ENCODE measurements at regions not wholly inside any gene's neighbourhood (a gene's known extent, or its start where the extent isn't known, plus 50 kb on each side); places are given as distances from the start of the nearest gene placed in this dataset.
"Not testable (repeated sequence)": the region's sequence is repeated elsewhere in the genome, so short reads cannot be mapped to it uniquely, and the experiment has no call there.

DNA sequence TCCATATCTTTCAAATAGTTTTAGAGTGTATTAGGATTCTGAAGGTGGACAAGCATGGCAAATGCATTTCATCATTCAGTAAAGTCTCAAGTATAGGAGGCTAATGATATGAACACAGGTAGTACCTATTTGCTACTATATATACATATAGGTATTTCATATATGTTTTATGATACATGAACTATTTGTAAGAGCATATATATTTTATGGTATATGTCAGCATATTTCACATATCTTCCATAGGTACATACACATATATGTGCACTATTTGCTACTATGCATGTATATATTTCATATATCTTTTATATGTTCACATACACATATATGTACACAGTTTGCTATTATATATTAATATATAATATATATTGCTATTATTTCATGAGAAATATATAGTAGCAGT is 1291.7 kb upstream of the MIR17HG start:
- H3K4me3 ChIP-seq (ENCODE audit: low read length) = no peak overlapping the region
- no peaks in the 10 kb centered on the region for H3K36me3 ChIP-seq (ENCODE audit: control insufficient read depth, low read length)
- H3F3A ChIP-seq (ENCODE audit: control insufficient read depth, insufficient read depth) = no peaks in the 10 kb centered on the region
- no peaks in the 10 kb centered on the region for H3K4me1 ChIP-seq (ENCODE audit: control insufficient read depth, low read length)
- H3K4me2 ChIP-seq (ENCODE audit: low read length) = no peak overlapping the region
- TF ChIP-seq EZH2phosphoT487 (IDR thresholded peaks at IDR 0.05; ENCODE audit: borderline replicate concordance, low read length) = no peak
- TF ChIP-seq, protein P1, sequence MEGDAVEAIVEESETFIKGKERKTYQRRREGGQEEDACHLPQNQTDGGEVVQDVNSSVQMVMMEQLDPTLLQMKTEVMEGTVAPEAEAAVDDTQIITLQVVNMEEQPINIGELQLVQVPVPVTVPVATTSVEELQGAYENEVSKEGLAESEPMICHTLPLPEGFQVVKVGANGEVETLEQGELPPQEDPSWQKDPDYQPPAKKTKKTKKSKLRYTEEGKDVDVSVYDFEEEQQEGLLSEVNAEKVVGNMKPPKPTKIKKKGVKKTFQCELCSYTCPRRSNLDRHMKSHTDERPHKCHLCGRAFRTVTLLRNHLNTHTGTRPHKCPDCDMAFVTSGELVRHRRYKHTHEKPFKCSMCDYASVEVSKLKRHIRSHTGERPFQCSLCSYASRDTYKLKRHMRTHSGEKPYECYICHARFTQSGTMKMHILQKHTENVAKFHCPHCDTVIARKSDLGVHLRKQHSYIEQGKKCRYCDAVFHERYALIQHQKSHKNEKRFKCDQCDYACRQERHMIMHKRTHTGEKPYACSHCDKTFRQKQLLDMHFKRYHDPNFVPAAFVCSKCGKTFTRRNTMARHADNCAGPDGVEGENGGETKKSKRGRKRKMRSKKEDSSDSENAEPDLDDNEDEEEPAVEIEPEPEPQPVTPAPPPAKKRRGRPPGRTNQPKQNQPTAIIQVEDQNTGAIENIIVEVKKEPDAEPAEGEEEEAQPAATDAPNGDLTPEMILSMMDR (IDR thresholded peaks at IDR 0.05; ENCODE audit: low read depth, low read length, poor library complexity, severe bottlenecking) = no peak
- no peaks in the 10 kb centered on the region for H3K9me2 ChIP-seq (replicated peaks; ENCODE audit: control insufficient read depth, low read length)
- no peaks in the 10 kb centered on the region for H3K9me3 ChIP-seq (ENCODE audit: control insufficient read depth, insufficient read depth, low read length)
- H3K79me2 ChIP-seq (ENCODE audit: control insufficient read depth, low read length) = no peaks in the 10 kb centered on the region
- no peaks in the 10 kb centered on the region for H4K20me1 ChIP-seq (ENCODE audit: control insufficient read depth, insufficient read depth, low read depth, low read length)
- no peak overlapping the region for H3K27ac ChIP-seq (ENCODE audit: low read depth, low read length)
- H3K27me3 ChIP-seq (ENCODE audit: control insufficient read depth, low read length) = no peaks in the 10 kb centered on the region

DNA sequence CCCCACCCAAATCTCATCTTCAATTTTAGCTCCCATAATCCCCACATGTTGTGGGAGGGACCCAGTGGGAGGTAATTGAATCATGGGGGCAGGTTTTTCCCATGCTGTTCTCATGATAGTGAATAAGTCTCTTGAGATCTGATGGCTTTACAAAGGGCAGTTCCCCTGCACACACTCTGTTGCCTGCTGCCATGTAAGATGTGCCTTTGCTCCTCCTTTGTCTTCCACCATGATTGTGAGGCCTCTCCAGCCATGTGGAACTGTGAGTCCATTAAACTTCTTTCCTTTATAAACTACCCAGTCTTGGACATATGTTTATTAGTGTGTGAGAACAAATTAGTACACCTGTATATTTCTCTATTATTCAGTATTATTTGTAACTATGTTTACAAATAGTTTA is 1283.3 kb upstream of the MIR17HG start:
- not testable (repeated sequence) for H3K4me1 ChIP-seq (ENCODE audit: control insufficient read depth, low read length); H4K20me1 ChIP-seq (ENCODE audit: control insufficient read depth, insufficient read depth, low read depth, low read length); H3K36me3 ChIP-seq (ENCODE audit: control insufficient read depth, low read length); H3K4me3 ChIP-seq (ENCODE audit: low read length); H3K27ac ChIP-seq (ENCODE audit: low read depth, low read length); H3K4me2 ChIP-seq (ENCODE audit: low read length); H3F3A ChIP-seq (ENCODE audit: control insufficient read depth, insufficient read depth); H3K9me3 ChIP-seq (ENCODE audit: control insufficient read depth, insufficient read depth, low read length); H3K79me2 ChIP-seq (ENCODE audit: control insufficient read depth, low read length); H3K9me2 ChIP-seq (replicated peaks; ENCODE audit: control insufficient read depth, low read length); H3K27me3 ChIP-seq (ENCODE audit: control insufficient read depth, low read length)

DNA sequence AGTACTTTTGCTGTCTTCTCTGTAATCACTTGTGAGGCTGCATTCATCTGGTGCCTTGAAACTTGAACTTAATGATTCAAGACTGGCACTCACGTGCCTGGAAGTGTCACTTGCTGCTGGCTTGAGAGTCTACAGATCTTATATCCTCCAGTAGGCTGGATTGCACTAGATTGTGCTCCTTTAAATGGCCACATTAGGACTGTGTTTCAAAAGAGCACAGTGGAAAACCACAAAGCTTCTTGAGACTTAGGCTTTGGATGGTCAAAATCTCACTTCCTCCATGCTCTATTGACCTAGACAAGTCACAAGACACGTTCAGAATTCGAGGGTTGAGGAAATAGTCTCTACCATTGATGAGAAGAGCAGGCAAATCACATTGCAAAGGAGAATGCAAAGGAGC is 1278.8 kb upstream of the MIR17HG start:
- no peaks in the 10 kb centered on the region for H3K27me3 ChIP-seq (ENCODE audit: control insufficient read depth, low read length)
- no peaks in the 10 kb centered on the region for H3K9me3 ChIP-seq (ENCODE audit: control insufficient read depth, insufficient read depth, low read length)
- H3K36me3 ChIP-seq (ENCODE audit: control insufficient read depth, low read length) = no peaks in the 10 kb centered on the region
- TF ChIP-seq, protein P1 (IDR thresholded peaks at IDR 0.05; ENCODE audit: low read depth, low read length, poor library complexity, severe bottlenecking) = no peak
- TF ChIP-seq EZH2phosphoT487 (IDR thresholded peaks at IDR 0.05; ENCODE audit: borderline replicate concordance, low read length) = no peak
- H3F3A ChIP-seq (ENCODE audit: control insufficient read depth, insufficient read depth) = no peaks in the 10 kb centered on the region
- no peaks in the 10 kb centered on the region for H3K9me2 ChIP-seq (replicated peaks; ENCODE audit: control insufficient read depth, low read length)
- no peaks in the 10 kb centered on the region for H4K20me1 ChIP-seq (ENCODE audit: control insufficient read depth, insufficient read depth, low read depth, low read length)
- H3K4me1 ChIP-seq (ENCODE audit: control insufficient read depth, low read length) = no peaks in the 10 kb centered on the region
- H3K4me2 ChIP-seq (ENCODE audit: low read length) = no peak overlapping the region
- H3K27ac ChIP-seq (ENCODE audit: low read depth, low read length) = no peak overlapping the region
- H3K4me3 ChIP-seq (ENCODE audit: low read length) = no peak overlapping the region
- H3K79me2 ChIP-seq (ENCODE audit: control insufficient read depth, low read length) = no peaks in the 10 kb centered on the region

DNA sequence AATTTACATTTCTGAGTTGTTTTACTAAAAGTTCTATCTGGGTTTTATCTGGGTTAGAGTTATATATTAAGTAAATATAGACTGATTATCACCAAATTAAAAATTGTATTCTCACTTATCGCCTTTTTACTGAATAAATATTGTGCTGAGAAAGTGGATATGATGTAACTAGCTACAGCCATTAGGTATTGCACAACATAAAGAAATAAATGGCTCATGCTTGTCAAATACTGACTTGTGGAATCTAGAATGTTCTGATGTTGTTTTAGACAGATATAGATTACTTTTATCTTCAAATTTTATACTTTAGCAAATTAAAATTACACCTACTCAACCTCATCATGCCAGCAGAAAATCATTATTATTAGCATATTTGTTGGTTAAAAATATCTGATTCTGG is 1277.1 kb upstream of the MIR17HG start:
- Histone ChIP-seq H3K27ac (ENCODE audit: low read depth, low read length) (no peak overlapping the region), H3K27me3 (ENCODE audit: control insufficient read depth, low read length) (no peaks in the 10 kb centered on the region), H3K36me3 (ENCODE audit: control insufficient read depth, low read length) (no peaks in the 10 kb centered on the region), H3K9me2 (replicated peaks; ENCODE audit: control insufficient read depth, low read length) (no peaks in the 10 kb centered on the region), H4K20me1 (ENCODE audit: control insufficient read depth, insufficient read depth, low read depth, low read length) (no peaks in the 10 kb centered on the region), H3K4me3 (ENCODE audit: low read length) (no peak overlapping the region), H3K4me2 (ENCODE audit: low read length) (no peak overlapping the region), H3K4me1 (ENCODE audit: control insufficient read depth, low read length) (no peaks in the 10 kb centered on the region), H3K9me3 (ENCODE audit: control insufficient read depth, insufficient read depth, low read length) (no peaks in the 10 kb centered on the region), H3K79me2 (ENCODE audit: control insufficient read depth, low read length) (no peaks in the 10 kb centered on the region), H3F3A (ENCODE audit: control insufficient read depth, insufficient read depth) (no peaks in the 10 kb centered on the region)
- TF ChIP-seq, protein P1 (IDR thresholded peaks at IDR 0.05; ENCODE audit: low read depth, low read length, poor library complexity, severe bottlenecking) = no peak
- no peak for TF ChIP-seq EZH2phosphoT487 (IDR thresholded peaks at IDR 0.05; ENCODE audit: borderline replicate concordance, low read length)
